ENCODE measurements at regions not wholly inside any gene's neighbourhood (a gene's known extent, or its start where the extent isn't known, plus 50 kb on each side); places are given as distances from the start of the nearest gene placed in this dataset.
"Not testable (repeated sequence)": the region's sequence is repeated elsewhere in the genome, so short reads cannot be mapped to it uniquely, and the experiment has no call there.

GRCh38 chr2:199040522-199040921 is 417.2 kb downstream of the SATB2 start:
- no peaks in the 10 kb centered on the region for H3K4me1 Mint-ChIP-seq (ENCODE audit: low read depth)
- H3K4me3 Mint-ChIP-seq: no peak overlapping the region
- no peaks in the 10 kb centered on the region for H3K27me3 Mint-ChIP-seq
- H3K36me3 Mint-ChIP-seq (ENCODE audit: low read depth): no peaks in the 10 kb centered on the region
- H3K9me3 Mint-ChIP-seq: no peaks in the 10 kb centered on the region
- H3K27ac Mint-ChIP-seq: no peak overlapping the region
- intact Hi-C loops (cut with micrococcal nuclease): no loop called here

GRCh38 chr2:199033761-199034160 is 424.0 kb downstream of the SATB2 start:
- H3K27me3 Mint-ChIP-seq; H3K4me1 Mint-ChIP-seq (ENCODE audit: low read depth); H3K4me3 Mint-ChIP-seq; H3K27ac Mint-ChIP-seq; intact Hi-C loops (cut with micrococcal nuclease); H3K36me3 Mint-ChIP-seq (ENCODE audit: low read depth): not testable (repeated sequence)
- peaks cover 26% of the 10 kb centered on the region for H3K9me3 Mint-ChIP-seq

- H3K27me3 Mint-ChIP-seq: no peaks in the 10 kb centered on the region
- intact Hi-C loops (cut with micrococcal nuclease): no loop called here
- no peak overlapping the region for H3K4me3 Mint-ChIP-seq
- no peaks in the 10 kb centered on the region for H3K4me1 Mint-ChIP-seq (ENCODE audit: low read depth)
- H3K27ac Mint-ChIP-seq: no peak overlapping the region
- H3K36me3 Mint-ChIP-seq (ENCODE audit: low read depth): no peaks in the 10 kb centered on the region
- H3K9me3 Mint-ChIP-seq: peaks cover 18% of the 10 kb centered on the region
Observed at GRCh38 chr2:199025146-199025545, 432.6 kb downstream of the SATB2 start.

GRCh38 chr2:199024224-199024623 is 433.5 kb downstream of the SATB2 start:
- intact Hi-C loops (cut with micrococcal nuclease): no loop called here
- Mint-ChIP-seq H3K9me3 (peaks cover 9% of the 10 kb centered on the region), H3K27ac (no peak overlapping the region), H3K27me3 (no peaks in the 10 kb centered on the region), H3K4me1 (ENCODE audit: low read depth) (no peaks in the 10 kb centered on the region), H3K36me3 (ENCODE audit: low read depth) (no peaks in the 10 kb centered on the region), H3K4me3 (no peak overlapping the region)

- Mint-ChIP-seq H3K4me1 (ENCODE audit: low read depth) (no peaks in the 10 kb centered on the region), H3K9me3 (no peaks in the 10 kb centered on the region), H3K36me3 (ENCODE audit: low read depth) (no peaks in the 10 kb centered on the region), H3K4me3 (no peak overlapping the region), H3K27ac (no peak overlapping the region), H3K27me3 (no peaks in the 10 kb centered on the region)
- intact Hi-C loops (cut with micrococcal nuclease): no loop called here
Observed at GRCh38 chr2:199019898-199020507, 437.7 kb downstream of the SATB2 start.

GRCh38 chr2:199018826-199019225 is 438.9 kb downstream of the SATB2 start:
- no peak overlapping the region for H3K4me3 Mint-ChIP-seq
- intact Hi-C loops (cut with micrococcal nuclease): no loop called here
- H3K27ac Mint-ChIP-seq: no peak overlapping the region
- no peaks in the 10 kb centered on the region for H3K4me1 Mint-ChIP-seq (ENCODE audit: low read depth)
- no peaks in the 10 kb centered on the region for H3K27me3 Mint-ChIP-seq
- no peaks in the 10 kb centered on the region for H3K36me3 Mint-ChIP-seq (ENCODE audit: low read depth)
- H3K9me3 Mint-ChIP-seq: no peaks in the 10 kb centered on the region

- H3K36me3 Mint-ChIP-seq (ENCODE audit: low read depth): no peaks in the 10 kb centered on the region
- H3K27ac Mint-ChIP-seq: no peak overlapping the region
- peaks cover 13% of the 10 kb centered on the region for H3K9me3 Mint-ChIP-seq
- H3K27me3 Mint-ChIP-seq: no peaks in the 10 kb centered on the region
- intact Hi-C loops (cut with micrococcal nuclease): no loop called here
- H3K4me3 Mint-ChIP-seq: no peak overlapping the region
- H3K4me1 Mint-ChIP-seq (ENCODE audit: low read depth): no peaks in the 10 kb centered on the region
Observed at GRCh38 chr2:199015072-199015471, 442.7 kb downstream of the SATB2 start.

GRCh38 chr2:199014226-199014625 is 443.5 kb downstream of the SATB2 start:
- no peaks in the 10 kb centered on the region for H3K36me3 Mint-ChIP-seq (ENCODE audit: low read depth)
- H3K9me3 Mint-ChIP-seq: peaks cover 21% of the 10 kb centered on the region
- intact Hi-C loops (cut with micrococcal nuclease): no loop called here
- no peaks in the 10 kb centered on the region for H3K27me3 Mint-ChIP-seq
- no peaks in the 10 kb centered on the region for H3K4me1 Mint-ChIP-seq (ENCODE audit: low read depth)
- no peak overlapping the region for H3K4me3 Mint-ChIP-seq
- no peak overlapping the region for H3K27ac Mint-ChIP-seq

GRCh38 chr2:199011908-199012307 is 445.8 kb downstream of the SATB2 start:
- intact Hi-C loops (cut with micrococcal nuclease): no loop called here
- H3K4me1 Mint-ChIP-seq (ENCODE audit: low read depth): no peaks in the 10 kb centered on the region
- no peaks in the 10 kb centered on the region for H3K27me3 Mint-ChIP-seq
- peaks cover 37% of the 10 kb centered on the region for H3K9me3 Mint-ChIP-seq
- no peaks in the 10 kb centered on the region for H3K36me3 Mint-ChIP-seq (ENCODE audit: low read depth)
- H3K27ac Mint-ChIP-seq: no peak overlapping the region
- no peak overlapping the region for H3K4me3 Mint-ChIP-seq

GRCh38 chr2:198994678-198995077 is 463.1 kb downstream of the SATB2 start:
- no peaks in the 10 kb centered on the region for H3K4me1 Mint-ChIP-seq (ENCODE audit: low read depth)
- H3K27ac Mint-ChIP-seq: no peak overlapping the region
- intact Hi-C loops (cut with micrococcal nuclease): no loop called here

GRCh38 chr2:198991431-198991830 is 466.3 kb downstream of the SATB2 start:
- Mint-ChIP-seq H3K9me3 (peaks cover 32% of the 10 kb centered on the region), H3K4me3 (no peak overlapping the region), H3K27me3 (no peaks in the 10 kb centered on the region), H3K27ac (no peak overlapping the region), H3K36me3 (ENCODE audit: low read depth) (no peaks in the 10 kb centered on the region), H3K4me1 (ENCODE audit: low read depth) (no peaks in the 10 kb centered on the region)
- intact Hi-C loops (cut with micrococcal nuclease): no loop called here

More at GRCh38 chr2:198994678-198995077, 463.1 kb downstream of the SATB2 start:
- Mint-ChIP-seq H3K27me3 (no peaks in the 10 kb centered on the region), H3K36me3 (ENCODE audit: low read depth) (no peaks in the 10 kb centered on the region), H3K9me3 (peaks cover 35% of the 10 kb centered on the region), H3K4me3 (no peak overlapping the region)

GRCh38 chr2:198975779-198976178 is 482.0 kb downstream of the SATB2 start:
- no peaks in the 10 kb centered on the region for H3K4me1 Mint-ChIP-seq (ENCODE audit: low read depth)
- intact Hi-C loops (cut with micrococcal nuclease): no loop called here
- peaks cover 44% of the 10 kb centered on the region for H3K9me3 Mint-ChIP-seq
- no peak overlapping the region for H3K27ac Mint-ChIP-seq
- H3K36me3 Mint-ChIP-seq (ENCODE audit: low read depth): no peaks in the 10 kb centered on the region
- no peaks in the 10 kb centered on the region for H3K27me3 Mint-ChIP-seq
- no peak overlapping the region for H3K4me3 Mint-ChIP-seq

- H3K27me3 Mint-ChIP-seq: no peaks in the 10 kb centered on the region
- no peak overlapping the region for H3K4me3 Mint-ChIP-seq
- H3K9me3 Mint-ChIP-seq: peaks cover 44% of the 10 kb centered on the region
- H3K4me1 Mint-ChIP-seq (ENCODE audit: low read depth): no peaks in the 10 kb centered on the region
- H3K36me3 Mint-ChIP-seq (ENCODE audit: low read depth): no peaks in the 10 kb centered on the region
- no peak overlapping the region for H3K27ac Mint-ChIP-seq
- intact Hi-C loops (cut with micrococcal nuclease): no loop called here
Observed at GRCh38 chr2:198973785-198974184, 484.0 kb downstream of the SATB2 start.

- Mint-ChIP-seq H3K27ac (no peak overlapping the region), H3K4me3 (no peak overlapping the region), H3K27me3 (no peaks in the 10 kb centered on the region), H3K9me3 (peaks cover 44% of the 10 kb centered on the region), H3K36me3 (ENCODE audit: low read depth) (no peaks in the 10 kb centered on the region), H3K4me1 (ENCODE audit: low read depth) (no peaks in the 10 kb centered on the region)
- intact Hi-C loops (cut with micrococcal nuclease): no loop called here
Observed at GRCh38 chr2:198973181-198973580, 484.6 kb downstream of the SATB2 start.

- Mint-ChIP-seq H3K27me3 (no peaks in the 10 kb centered on the region), H3K4me1 (ENCODE audit: low read depth) (no peaks in the 10 kb centered on the region), H3K27ac (no peak overlapping the region), H3K4me3 (no peak overlapping the region), H3K9me3 (peaks cover 12% of the 10 kb centered on the region), H3K36me3 (ENCODE audit: low read depth) (no peaks in the 10 kb centered on the region)
- intact Hi-C loops (cut with micrococcal nuclease): no loop called here
Observed at GRCh38 chr2:198968545-198968944, 489.2 kb downstream of the SATB2 start.
